ENCODE measurements at regions not wholly inside any gene's neighbourhood (a gene's known extent, or its start where the extent isn't known, plus 50 kb on each side); places are given as distances from the start of the nearest gene placed in this dataset.
A peak's percentile ranks its signal among the peaks of the same experiment; 100 is the strongest.

DNA sequence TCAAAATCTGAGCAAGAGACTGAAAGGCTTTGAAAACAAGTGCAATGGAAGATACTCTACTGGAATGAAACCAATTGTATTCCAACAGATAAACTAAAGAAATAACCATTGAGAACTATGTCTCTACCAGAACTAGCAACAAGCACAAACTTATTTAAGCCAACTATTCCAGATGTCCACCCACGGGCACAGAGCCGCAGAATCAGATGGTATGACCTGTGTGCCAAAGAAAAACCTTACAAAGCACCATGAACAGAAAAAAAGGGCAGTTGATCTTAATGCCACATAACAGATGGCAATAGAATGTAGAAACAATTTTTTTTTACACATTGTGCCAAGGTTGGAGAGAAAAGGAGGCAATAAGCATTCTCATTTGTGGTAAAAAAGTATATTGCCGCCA is 269.3 kb upstream of the ADGRL3 start:
- Histone ChIP-seq H3K27me3 (no peaks in the 10 kb centered on the region), H3K36me3 (no peaks in the 10 kb centered on the region), H3K4me1 (no peaks in the 10 kb centered on the region), H3K27ac (no peak overlapping the region), H3K4me3 (no peak overlapping the region), H3K9me3 (no peaks in the 10 kb centered on the region)
- intact Hi-C loops (cut with DNase I; ENCODE audit: low total_unique reads): no loop called here
- no peak for TF ChIP-seq CTCF (IDR thresholded peaks at IDR 0.05)
- TF ChIP-seq POLR2A (IDR thresholded peaks at IDR 0.05): no peak
- no peak for TF ChIP-seq POLR2AphosphoS5 (IDR thresholded peaks at IDR 0.05)
- no peak for TF ChIP-seq EP300 (IDR thresholded peaks at IDR 0.05)
- 90 to 96% (median 95%) methylated on average over 3 of the region's 3 CpGs for WGBS, 5 donors
- no peak for DNase-seq

- Histone ChIP-seq H3K27me3 (no peaks in the 10 kb centered on the region), H3K36me3 (no peaks in the 10 kb centered on the region), H3K27ac (no peak overlapping the region), H3K9me3 (no peaks in the 10 kb centered on the region), H3K4me1 (no peaks in the 10 kb centered on the region), H3K4me3 (no peak overlapping the region)
- TF ChIP-seq POLR2AphosphoS5 (IDR thresholded peaks at IDR 0.05) (no peak), CTCF (IDR thresholded peaks at IDR 0.05) (no peak), EP300 (IDR thresholded peaks at IDR 0.05) (no peak), POLR2A (IDR thresholded peaks at IDR 0.05) (no peak)
- peak in 1 of 2 donors; percentile 2 for DNase-seq
- intact Hi-C loops (cut with DNase I; ENCODE audit: low total_unique reads): no loop called here
- WGBS, 5 donors: 49 to 64% (median 55%) methylated on average over 4 of the region's 4 CpGs
These were observed 265.4 kb upstream of the ADGRL3 start for GRCh38 chr4:60934566-60935295.

GRCh38 chr4:60938181-60938580 is 261.9 kb upstream of the ADGRL3 start:
- TF ChIP-seq EP300 (IDR thresholded peaks at IDR 0.05) (no peak), POLR2A (IDR thresholded peaks at IDR 0.05) (no peak), CTCF (IDR thresholded peaks at IDR 0.05) (no peak), POLR2AphosphoS5 (IDR thresholded peaks at IDR 0.05) (no peak)
- Histone ChIP-seq H3K4me3 (no peak overlapping the region), H3K36me3 (no peaks in the 10 kb centered on the region), H3K9me3 (no peaks in the 10 kb centered on the region), H3K27ac (no peak overlapping the region), H3K27me3 (no peaks in the 10 kb centered on the region), H3K4me1 (no peaks in the 10 kb centered on the region)
- WGBS, 5 donors: 36 to 78% (median 74%) methylated on average over 1 of the region's 1 CpG
- no peak for DNase-seq
- intact Hi-C loops (cut with DNase I; ENCODE audit: low total_unique reads): no loop called here

DNA sequence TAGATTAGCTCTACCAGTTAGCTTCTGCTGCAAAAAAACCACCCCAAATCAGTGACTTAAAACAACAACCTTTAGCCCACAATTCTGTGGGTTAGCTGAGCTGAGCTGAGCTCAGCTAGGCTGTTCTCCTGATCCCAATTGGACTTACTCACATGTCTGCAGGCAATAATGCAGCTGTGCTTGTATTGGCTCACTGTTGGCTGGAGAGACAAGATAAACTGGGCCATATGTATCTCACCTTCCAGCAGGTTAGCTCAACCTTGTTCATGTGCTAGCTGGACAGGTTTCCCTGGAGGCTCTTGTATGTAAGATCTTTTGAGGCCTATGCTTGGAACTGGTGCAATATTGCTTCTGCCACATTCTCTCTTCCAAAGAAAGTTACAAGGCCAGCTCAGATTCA is 261.5 kb upstream of the ADGRL3 start:
- no peak for DNase-seq
- Histone ChIP-seq H3K27me3 (no peaks in the 10 kb centered on the region), H3K4me3 (no peak overlapping the region), H3K9me3 (no peaks in the 10 kb centered on the region), H3K36me3 (no peaks in the 10 kb centered on the region), H3K4me1 (no peaks in the 10 kb centered on the region), H3K27ac (no peak overlapping the region)
- TF ChIP-seq EP300 (IDR thresholded peaks at IDR 0.05): no peak
- TF ChIP-seq CTCF (IDR thresholded peaks at IDR 0.05): no peak
- no peak for TF ChIP-seq POLR2A (IDR thresholded peaks at IDR 0.05)
- no peak for TF ChIP-seq POLR2AphosphoS5 (IDR thresholded peaks at IDR 0.05)
- intact Hi-C loops (cut with DNase I; ENCODE audit: low total_unique reads): no loop called here
